ENCODE measurements at regions not wholly inside any gene's neighbourhood (a gene's known extent, or its start where the extent isn't known, plus 50 kb on each side); places are given as distances from the start of the nearest gene placed in this dataset.
"Not testable (repeated sequence)": the region's sequence is repeated elsewhere in the genome, so short reads cannot be mapped to it uniquely, and the experiment has no call there.

GRCh38 chr2:65607662-65608305, 175.4 kb upstream of the SPRED2 start:
- H3K4me3 ChIP-seq (replicated peaks; ENCODE audit: low read depth, low read length) = no peak overlapping the region
- TF ChIP-seq CTCF (IDR thresholded peaks at IDR 0.05; ENCODE audit: low read length, missing control alignments) = no peak
- no peak for DNase-seq (ENCODE audit: low read depth)

GRCh38 chr2:65605743-65606058, 173.3 kb upstream of the SPRED2 start:
- no peak overlapping the region for H3K4me3 ChIP-seq (replicated peaks; ENCODE audit: low read depth, low read length)
- TF ChIP-seq CTCF (IDR thresholded peaks at IDR 0.05; ENCODE audit: low read length, missing control alignments) = no peak
- no peak for DNase-seq (ENCODE audit: low read depth)

- no peak for DNase-seq (ENCODE audit: low read depth)
- TF ChIP-seq CTCF (IDR thresholded peaks at IDR 0.05; ENCODE audit: low read length, missing control alignments) = no peak
- no peak overlapping the region for H3K4me3 ChIP-seq (replicated peaks; ENCODE audit: low read depth, low read length)
These were observed 172.8 kb upstream of the SPRED2 start for GRCh38 chr2:65605058-65605742.

- TF ChIP-seq CTCF (IDR thresholded peaks at IDR 0.05; ENCODE audit: low read length, missing control alignments) = no peak
- no peak overlapping the region for H3K4me3 ChIP-seq (replicated peaks; ENCODE audit: low read depth, low read length)
- no peak for DNase-seq (ENCODE audit: low read depth)
These were observed 171.8 kb upstream of the SPRED2 start for GRCh38 chr2:65604246-65604645.

GRCh38 chr2:65602603-65603235, 170.3 kb upstream of the SPRED2 start:
- DNase-seq (ENCODE audit: low read depth) = no peak
- TF ChIP-seq CTCF (IDR thresholded peaks at IDR 0.05; ENCODE audit: low read length, missing control alignments) = no peak
- no peak overlapping the region for H3K4me3 ChIP-seq (replicated peaks; ENCODE audit: low read depth, low read length)

DNA sequence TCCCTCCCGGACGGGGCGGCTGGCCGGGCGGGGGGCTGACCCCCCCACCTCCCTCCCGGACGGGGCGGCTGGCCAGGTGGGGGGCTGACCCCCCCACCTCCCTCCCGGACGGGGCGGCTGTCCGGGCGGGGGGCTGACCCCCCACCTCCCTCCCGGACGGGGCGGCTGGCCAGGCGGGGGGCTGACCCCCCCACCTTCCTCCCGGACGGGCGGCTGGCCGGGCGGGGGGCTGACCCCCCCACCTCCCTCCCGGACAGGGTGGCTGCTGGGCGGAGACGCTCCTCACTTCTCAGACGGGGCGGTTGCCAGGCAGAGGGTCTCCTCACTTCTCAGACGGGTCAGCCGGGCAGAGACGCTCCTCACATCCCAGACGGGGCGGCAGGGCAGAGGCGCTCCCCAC, 168.5 kb upstream of the SPRED2 start:
- not testable (repeated sequence) for H3K4me3 ChIP-seq (replicated peaks; ENCODE audit: low read depth, low read length); DNase-seq (ENCODE audit: low read depth)

DNA sequence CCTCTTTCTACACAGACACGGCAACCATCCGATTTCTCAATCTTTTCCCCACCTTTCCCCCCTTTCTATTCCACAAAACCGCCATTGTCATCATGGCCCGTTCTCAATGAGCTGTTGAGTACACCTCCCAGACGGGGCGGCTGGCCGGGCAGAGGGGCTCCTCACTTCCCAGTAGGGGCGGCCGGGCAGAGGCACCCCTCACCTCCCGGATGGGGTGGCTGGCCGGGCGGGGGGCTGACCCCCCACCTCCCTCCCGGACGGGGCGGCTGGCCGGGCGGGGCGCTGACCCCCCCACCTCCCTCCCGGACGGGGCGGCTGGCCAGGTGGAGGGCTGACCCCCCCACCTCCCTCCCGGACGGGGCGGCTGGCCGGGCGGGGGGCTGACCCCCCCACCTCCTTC, 168.0 kb upstream of the SPRED2 start:
- not testable (repeated sequence) for DNase-seq (ENCODE audit: low read depth); H3K4me3 ChIP-seq (replicated peaks; ENCODE audit: low read depth, low read length)

DNA sequence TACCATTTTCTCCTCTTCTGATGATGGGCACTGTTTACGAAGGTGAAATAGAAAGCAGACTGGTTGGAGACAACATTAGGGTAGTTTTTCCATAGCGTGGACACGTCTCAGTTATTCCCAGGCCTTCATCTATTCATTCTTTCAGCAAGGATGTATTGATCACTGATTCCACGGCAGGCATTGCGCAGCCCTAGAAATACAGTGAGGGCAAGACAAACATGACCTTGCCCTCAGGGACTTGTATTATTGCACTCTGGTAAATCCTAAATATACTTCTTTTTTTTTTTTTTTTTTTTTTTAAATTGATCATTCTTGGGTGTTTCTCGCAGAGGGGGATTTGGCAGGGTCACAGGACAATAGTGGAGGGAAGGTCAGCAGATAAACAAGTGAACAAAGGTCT, 167.3 kb upstream of the SPRED2 start:
- DNase-seq (ENCODE audit: low read depth) = no peak
- H3K4me3 ChIP-seq (replicated peaks; ENCODE audit: low read depth, low read length) = no peak overlapping the region
- no peak for TF ChIP-seq CTCF (IDR thresholded peaks at IDR 0.05; ENCODE audit: low read length, missing control alignments)

Data from fibroblast of pulmonary artery (primary cell).